ENCODE measurements at regions not wholly inside any gene's neighbourhood (a gene's known extent, or its start where the extent isn't known, plus 50 kb on each side); places are given as distances from the start of the nearest gene placed in this dataset.
"Not testable (repeated sequence)": the region's sequence is repeated elsewhere in the genome, so short reads cannot be mapped to it uniquely, and the experiment has no call there.

DNA sequence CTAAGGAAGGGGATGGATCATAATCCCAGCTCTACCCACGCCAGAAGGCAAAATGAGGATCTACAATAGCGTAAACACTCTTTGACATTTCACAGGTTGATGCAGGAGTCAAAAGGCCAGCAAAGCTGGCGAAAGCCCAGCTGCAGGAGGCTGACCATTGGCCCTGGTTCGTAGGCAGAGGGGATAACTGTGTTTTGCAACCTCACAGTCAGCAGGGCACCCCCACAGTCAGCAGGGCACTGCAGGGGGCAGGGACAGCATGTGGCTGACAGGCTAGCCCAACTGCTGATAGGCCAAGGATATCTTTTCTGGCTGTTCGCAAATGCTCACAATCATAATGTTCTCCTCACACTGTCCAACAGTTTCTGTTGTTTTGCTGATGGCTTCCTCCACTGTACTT lies 372.7 kb downstream of the BUD13 start:
- no peak for DNase-seq

DNA sequence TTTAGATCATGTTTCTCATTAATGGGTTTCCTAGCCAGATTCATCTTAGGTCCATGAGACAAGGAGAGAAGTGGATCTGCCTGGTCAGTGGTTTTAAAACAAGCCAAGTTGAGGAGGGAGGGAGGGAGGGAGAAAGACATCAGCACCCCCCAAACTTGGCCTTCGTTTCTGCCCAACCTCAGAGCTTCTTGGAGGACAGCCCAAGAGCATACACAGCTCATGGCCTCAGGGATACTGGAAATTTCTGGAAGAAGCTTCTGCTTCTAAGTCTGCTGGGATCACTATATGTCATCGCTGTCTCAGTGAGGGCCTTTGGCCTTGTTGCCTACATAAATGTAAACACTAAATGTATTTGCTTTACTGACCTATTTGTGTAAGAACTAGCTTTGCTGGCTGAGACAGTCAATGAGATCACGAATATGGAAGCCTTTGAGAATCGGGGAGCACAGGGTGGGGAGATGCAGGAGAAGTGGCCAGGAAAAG lies 375.1 kb downstream of the BUD13 start:
- DNase-seq, result peak; percentile 80

DNA sequence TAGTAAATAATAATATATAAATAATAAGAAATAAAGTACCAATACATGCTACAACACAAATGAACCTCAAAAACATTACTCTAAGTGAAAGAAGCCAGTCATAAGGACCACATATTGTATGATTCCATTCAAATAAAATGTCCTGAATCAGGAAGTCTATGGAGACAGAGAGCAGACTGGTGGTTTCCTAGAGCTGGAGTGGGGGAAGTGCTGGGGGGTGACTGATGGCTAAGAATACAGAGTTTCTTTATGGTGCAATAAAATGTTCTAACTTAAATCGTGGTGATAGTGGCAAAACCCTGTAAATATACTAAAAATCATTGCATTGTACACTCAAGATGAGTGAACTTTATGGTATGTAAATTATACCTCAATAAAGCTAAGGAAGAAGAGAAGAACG lies 376.5 kb downstream of the BUD13 start:
- DNase-seq, result no peak

DNA sequence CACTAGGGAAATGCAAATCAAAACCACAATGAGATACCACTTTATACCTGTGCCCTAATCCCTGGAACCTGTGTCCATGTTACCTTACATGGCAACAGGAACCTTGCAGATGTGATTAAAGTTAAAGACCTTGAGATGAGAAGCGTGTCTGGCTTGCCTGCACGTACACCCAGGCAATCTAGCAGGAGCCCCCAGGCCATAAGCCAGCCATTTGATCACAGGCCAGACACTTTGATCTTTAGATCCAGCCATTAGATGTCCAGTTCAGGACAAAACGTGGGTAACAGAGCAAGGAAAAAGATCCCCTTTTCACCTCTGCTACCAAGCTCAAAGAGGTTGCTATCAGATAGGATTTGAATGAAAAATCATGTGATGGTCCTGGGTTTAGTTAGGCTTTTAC lies 378.8 kb downstream of the BUD13 start:
- no peak for DNase-seq

DNA sequence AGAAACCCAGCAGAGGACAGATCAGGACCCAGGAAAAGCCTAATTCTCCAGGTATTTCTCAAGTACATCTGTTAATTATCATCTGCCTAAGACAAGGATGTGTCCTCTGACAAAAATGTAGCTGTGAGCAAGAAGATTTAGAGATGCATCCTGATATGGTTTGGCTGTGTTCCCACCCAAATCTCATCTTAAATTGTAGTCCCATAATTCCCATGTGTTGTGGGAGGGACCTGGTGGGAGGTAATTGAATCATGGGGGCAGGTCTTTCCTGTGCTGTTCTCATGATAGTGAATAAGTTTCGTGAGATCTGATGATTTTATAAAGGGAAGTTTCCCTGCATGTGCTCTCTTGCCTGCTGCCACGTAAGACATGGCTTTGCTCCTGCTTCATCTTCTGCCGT lies 381.8 kb downstream of the BUD13 start:
- no peak for DNase-seq

DNA sequence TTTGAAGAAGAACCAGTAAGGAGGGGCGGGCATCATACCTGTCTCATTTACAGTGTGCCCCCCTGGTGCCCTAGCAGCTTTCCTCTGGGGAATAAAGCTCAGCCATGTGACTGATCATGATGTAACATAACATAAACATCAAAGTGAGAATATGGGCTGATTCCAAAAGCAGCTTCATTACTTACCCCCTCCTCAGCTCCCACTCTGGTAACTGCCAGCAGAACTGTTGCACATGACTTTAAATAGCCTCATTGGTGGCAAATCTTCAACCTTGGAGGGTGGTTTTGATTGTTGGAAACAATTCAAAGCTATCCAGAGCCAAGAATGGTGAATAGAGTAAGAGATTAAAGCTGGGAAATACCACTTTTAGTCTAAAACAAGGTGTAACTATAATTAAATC lies 384.6 kb downstream of the BUD13 start:
- no peak for DNase-seq

DNA sequence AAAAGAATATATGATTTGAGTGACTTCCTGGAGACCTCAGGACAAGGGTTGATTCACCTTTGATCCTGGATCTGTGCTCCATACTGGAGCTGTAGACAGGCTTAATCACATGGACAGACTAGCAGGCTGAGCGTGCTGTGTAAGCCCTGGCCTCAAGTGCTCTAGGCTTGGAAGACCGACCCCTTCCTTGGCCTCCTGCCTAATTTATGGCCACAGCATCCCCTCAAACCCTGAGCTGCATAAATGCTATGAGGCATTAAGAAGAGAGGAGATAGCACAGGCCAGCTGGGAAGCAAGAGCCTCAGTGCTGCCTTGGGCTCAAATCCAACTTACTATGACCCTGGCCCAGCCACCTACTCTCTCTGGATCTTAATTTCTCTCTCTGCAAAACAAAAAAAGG lies 385.1 kb downstream of the BUD13 start:
- DNase-seq, result no peak

DNA sequence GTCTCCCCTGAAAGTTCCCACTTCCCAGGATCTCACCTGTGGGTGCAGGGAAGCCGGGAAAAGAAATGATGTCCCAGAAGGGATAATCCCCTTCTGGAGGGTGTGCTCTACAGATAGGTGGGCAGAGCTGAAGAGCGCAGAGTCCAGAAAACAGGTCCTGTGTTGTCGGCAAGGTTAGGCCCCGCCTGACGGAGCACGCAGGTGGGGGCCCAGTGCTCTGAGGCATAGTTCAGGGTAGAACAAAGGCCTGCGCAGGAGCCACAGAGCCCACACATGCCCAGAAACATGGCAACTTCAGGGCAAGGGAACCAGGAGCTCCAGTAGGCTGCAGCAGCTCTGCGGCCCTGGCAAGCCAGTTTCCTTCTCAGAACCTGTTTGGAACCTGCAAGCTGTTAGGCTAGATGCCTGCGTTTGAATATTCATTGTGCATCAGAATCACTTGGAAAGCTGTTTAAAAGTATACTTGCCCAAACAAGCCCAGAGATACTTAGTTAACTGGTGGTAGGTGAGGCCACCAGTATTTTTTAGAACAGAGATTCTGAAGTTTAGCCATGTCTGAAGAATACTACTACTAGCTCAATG lies 386.6 kb downstream of the BUD13 start:
- no peak for DNase-seq

DNA sequence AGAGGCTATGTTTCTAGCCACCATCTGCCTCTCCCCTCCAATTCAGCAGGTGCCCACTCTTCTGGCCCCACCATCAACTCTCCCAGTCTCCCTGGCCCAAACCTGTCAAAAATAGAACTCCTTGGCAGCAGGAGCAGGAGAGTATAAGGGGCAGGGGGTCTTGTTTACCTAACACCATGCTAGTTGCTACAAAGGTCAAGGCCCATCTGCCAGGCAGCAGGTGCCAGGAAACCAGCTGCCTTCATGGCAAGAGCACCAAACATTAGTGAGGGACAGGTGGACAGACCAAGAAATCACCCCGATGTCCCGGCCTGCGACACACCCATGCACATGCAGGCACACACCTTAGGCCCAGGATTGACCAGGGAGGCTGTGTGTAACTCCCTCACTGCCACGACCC lies 387.9 kb downstream of the BUD13 start:
- DNase-seq, result no peak

DNA sequence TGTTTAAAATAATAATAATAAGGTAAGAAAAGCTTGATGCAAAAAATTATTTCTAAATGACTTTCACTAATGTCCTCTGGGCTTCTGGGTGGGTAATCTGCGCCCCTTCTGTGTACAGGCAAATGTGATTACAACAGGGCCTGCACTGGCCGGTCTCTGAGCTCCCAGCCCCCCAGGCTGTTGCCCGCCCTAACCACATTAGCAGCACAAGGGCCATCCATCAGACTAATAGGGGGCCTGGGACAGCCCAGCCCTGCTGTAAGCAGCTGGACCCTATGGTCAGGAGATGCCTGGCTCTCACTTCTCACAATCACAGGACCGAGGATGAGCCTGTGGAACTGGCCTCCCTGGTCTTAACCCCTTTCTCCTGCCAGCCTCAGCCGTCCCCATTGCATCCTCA lies 388.4 kb downstream of the BUD13 start:
- DNase-seq, result no peak

DNA sequence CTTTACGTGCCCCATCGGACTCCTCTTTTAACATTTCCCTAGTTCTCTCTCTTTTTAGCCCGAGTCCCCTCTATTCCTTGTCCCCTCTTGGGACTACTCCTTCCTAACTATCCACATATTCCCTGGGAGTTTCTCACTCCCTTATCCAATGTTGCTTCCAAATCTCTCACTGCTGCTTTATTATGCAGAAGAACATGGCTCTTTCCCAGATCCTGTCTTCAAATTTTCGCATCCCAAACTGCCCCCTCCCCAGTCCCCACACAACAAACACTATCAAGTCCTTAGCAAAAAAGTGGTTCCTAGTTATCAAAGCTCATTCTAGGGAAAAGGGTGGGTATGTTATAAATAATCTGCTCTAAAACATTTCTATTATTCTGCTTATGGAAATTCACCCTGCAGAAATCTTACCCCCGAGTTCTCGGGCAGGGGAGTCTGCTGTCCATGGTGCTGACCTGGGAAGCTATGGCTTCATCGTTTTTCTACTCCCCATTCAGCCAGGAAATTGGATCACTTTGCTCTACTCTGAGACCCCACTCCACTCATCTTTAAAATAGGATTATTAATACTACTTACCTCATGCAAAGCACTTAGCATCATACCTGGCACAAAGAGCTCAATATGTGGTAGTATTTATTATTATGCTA lies 393.5 kb downstream of the BUD13 start:
- peak; percentile 65 for DNase-seq

DNA sequence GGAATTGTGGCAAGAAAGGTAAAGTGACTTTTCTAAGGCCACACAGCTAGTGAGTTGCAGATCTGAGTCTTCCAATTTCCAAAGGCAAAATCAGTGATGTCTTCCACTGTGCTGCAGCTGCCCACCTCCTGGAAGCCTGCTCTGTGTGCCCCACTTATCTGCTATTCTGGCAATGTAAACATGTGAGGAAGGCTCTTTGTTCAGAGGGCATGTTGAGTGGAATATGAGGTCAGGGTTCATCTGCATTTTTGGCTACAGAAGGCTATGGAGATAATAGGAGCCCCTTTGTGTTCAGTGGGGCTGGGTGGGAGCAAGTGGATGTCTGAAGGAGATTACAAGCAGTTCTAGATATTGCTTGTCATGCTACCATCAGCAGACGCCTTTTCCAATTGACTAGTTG lies 396.2 kb downstream of the BUD13 start:
- no peak for DNase-seq

DNA sequence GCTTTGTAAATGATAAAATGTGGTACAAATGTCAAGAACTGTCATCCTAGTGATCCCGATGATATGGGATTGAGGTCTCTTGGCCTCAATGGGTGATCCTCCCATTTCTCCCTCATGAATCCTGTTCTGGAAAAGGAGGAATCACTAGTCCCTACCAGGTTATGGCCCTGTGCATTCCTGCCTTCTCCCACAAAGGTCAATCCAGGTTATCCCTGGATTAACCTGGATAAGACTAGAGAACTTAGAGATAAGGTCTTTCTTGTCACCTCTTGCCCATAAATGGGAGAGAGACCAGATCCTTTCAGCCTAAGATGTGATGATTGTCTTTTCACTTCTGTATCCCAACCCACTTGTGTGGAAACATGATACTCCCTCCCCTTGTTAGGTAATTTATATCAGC lies 396.7 kb downstream of the BUD13 start:
- no peak for DNase-seq

DNA sequence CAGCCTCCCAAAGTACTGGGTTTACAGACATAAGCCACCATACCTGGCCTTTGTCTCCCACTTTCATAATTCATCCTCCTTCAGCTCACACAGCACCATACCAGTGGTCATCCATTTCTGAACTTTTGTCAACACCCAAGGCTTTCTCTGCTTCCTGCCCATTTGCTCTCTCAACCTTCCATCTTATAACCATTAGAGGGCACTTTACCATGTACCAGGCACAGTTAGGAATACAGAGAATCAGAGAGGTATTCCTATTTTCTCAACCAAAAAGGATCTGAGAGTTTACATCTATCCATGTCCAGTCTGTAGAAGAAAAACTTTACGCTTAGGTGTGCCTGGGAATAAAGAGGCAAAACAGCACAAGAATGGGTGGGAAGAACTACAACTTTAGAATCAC lies 397.6 kb downstream of the BUD13 start:
- no peak for DNase-seq

DNA sequence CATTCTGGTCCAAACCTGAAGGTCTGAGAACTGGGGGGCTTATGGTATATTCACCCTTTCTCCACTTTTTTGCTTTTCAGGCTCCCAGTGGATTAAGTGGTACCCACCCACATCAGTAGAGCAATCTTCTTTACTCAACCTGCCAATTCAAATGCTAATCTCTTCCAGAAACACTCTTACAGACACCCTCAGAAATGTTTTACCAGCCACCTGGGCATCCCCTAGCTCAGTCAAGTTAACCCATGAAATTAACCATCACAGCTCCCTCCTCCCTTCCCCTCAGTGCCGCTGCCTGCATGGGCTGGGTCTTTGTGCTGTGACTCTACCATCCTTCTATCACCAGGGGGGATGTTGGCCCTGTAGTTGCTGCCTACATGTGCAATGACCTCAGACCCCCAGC lies 398.7 kb downstream of the BUD13 start:
- DNase-seq, result no peak

DNA sequence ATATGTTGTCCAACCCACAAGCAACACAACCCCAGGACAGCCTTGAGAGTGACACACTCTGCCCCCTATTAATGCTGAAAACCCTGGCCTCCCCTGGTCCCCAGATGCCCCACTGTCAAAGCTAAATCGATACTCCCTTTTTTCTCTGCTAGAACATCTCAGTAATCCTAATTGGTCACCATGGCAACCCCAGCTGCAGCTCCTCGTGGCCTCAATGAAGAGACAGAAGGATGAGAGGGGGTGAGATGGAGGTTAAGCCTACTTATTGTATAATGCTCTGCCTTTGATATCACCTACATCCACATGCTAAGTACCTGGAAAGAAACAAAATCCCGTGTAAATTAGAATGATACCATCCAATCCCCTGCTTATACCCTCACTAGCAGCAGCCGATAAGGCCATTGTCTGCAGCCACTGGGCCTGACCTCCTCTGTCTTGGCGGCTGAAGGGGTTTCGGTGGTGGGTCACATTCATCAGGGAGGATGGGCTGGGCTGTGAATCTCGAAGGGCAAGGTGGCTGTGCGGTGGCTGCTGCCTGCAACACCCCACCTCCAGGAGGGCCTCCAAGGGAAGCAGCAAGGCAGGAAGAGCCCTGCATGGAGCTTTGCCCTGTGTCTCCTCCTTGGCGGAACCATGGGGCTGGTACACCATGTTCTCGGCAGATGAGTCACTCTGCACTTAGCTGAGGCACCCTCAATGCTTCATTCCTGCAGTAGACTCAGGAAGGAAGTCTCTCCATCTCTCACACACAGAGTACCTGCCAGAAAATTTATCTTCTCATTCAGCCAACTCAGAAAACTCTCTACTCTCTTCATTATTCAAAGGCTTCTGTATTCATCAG lies 399.5 kb downstream of the BUD13 start:
- no peak for DNase-seq

DNA sequence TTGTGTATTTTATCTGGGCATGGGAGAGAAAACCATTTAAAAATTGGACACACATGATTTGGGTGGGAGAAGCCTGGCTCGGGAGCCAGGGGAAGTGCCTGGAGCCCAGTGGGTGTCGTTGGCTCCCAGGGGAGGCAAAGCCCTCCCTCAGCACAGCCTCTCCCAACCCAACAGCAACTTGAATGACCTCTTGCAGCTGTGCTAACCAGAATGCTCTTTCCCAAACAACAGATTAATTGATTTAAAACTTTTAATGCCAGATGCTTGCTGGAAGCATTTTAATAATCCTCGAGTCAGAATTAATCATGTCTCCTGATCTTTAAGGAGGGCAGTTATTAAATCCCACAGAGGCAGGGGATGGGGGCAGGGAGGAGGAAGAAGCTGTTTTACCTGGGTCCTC lies 401.6 kb downstream of the BUD13 start:
- DNase-seq, result no peak

DNA sequence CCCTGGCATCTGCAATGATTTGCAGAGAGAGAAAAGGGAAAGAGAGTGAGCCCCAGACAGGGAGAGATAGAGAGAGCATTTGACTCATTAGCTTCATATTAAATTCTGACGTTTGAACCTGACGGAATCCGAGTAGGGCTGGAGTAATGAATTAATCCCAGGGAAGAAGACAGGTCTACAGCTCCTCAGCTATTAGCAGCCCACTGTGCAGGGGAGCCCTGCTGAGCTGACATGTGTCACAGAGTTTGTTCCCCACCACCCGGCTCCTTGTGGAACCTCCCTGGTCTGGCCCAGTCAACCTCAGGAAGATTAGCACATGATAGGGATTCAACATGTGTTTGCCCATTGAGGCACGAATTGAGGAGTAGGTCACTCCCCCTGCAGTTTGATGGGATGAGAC lies 404.0 kb downstream of the BUD13 start:
- DNase-seq, result no peak

DNA sequence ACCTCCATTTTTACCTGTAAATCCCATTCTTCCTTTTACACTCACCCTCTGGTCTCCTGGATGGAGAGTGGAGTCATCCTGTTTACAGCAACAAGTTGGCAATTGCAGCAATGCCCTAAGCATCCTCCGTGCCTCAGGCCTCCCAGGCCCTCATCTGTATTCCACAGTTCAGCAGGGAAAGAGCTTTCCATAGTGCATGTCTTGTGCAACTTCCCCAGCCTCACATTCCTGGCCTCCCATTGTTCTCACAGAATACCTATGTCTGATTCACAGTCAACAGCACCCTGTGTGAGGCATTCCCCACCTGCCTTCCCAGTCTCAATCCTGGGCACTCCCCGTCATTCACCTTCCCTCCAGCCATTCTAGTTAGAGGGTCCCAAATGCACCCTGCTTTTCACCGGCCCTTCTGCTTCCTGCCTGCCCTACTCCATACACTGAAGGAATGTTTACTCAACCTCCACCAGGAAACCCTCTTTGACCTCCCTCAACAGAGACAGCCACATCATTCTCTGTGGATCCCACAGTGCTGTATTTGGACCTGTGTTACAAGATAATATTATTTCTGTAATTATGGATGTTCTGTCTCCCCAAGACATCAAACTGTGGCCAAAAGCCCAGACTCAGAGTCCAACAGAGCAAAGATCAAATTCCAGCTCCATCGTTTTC lies 405.7 kb downstream of the BUD13 start:
- DNase-seq, result no peak

DNA sequence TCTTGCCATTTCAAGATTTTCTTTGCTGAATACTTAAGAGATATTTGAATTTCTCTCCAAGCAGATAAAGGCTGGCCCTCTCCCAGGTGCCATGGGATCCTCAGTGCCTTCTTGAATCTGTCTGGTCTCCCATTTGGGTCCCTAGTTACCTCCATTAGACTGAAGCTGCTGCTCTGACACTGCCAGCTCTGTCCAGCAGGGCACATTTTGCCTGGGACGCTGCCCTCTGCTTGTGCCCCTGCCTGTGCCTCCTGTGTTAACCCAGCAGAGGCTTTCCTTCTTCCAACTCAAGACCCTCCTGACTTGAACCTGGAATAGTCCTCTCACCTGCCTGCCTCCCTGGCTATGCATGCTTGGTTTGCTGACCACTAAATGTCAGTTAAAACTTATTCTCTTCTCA lies 406.3 kb downstream of the BUD13 start:
- no peak for DNase-seq

DNA sequence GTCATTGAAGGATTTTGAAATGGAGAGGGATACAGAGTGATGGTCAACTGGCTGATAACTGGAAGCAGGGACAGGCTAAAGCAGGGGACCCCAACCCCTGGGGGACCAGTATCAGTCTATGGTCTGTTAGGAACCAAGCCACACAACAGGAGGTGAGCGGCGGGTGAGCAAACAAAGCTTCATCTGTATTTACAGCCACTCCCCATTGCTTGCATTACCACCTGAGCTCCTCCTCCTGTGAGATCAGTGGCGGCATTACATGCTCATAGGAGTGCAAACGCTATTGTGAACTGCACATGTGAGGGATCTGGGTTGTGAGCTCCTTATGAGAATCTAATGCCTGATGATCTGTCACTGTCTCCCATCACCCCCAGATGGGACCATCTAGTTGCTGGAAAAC lies 407.9 kb downstream of the BUD13 start:
- DNase-seq, result not testable (repeated sequence)

DNA sequence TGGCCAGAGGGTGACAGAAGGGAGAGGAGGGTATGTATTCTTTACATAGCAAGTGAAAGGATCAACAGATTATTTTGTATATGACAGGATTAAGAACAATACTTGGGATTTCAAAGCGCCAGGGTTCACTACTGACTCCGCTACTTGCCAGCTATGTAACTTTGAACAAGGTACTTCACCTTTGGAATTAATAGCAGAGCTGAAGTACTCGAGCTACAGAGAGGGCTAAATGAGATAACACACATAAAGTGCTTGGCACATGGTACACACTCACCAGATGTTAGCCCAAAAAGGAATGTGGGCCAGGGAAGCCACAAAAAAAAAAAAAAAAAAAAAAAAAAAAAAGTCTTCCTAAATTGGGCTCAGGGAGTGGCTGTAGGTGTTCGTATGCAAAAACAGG lies 408.4 kb downstream of the BUD13 start:
- DNase-seq, result no peak

DNA sequence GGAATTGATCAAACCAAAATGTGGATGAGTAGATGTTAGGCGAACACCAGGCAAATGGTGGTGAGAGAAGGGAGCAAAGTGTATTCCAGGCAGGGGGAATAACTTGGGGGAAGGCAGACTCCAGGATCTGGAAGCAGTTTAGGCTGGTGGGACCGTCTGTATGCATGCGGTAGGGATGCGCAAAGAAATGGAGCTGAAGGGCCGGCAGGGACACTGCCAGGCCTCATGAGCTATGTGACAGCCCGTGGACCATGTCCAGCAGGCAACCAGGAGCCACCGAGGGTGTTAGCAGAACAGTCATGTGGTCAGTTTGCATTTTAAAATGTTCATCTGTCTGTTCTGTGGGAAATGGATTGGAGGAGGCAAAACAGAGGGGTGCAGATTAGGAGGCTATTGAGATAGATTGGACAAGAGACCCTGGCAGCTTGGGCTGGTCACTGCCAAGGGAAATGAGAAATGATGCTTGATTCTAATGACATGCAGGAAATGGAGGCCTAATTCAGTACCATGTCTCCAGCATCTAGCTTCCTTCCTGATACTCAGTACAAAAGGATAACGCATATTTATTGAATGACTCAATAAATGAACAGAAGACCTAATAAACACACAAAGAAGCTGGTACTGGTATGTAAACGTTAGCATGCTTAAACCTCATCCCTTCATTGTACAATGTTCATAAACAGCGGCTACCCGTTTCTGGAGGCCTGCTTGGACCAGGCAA lies 412.4 kb downstream of the BUD13 start:
- DNase-seq, result no peak

All from left hindlimb (tissue), 1 donor.